CD14-positive monocyte (primary cell): ENCODE measurements at regions not wholly inside any gene's neighbourhood (a gene's known extent, or its start where the extent isn't known, plus 50 kb on each side); places are given as distances from the start of the nearest gene placed in this dataset.

Experiments
- DNase-seq, 3 donors: peaks; one replicate each; pipeline ENCODE4 v3.0.0-alpha.2; 2011 to 2022
- H2AFZ ChIP-seq: 2 replicates; pipeline ENCODE4 v1.6.0; 2012; ENCODE audit warnings: mild to moderate bottlenecking, low read depth, low read length, inconsistent platforms; ENCODE audit not compliant: insufficient read depth, poor library complexity, severe bottlenecking
- H3K27ac ChIP-seq, 2 donors: 1 replicate in 1 of 2; 2 replicates in 1 of 2; pipeline ENCODE4 v1.5.1; 2012 to 2013; ENCODE audit warnings: low read length in 2 of 2, control low read depth in 1 of 2, inconsistent platforms in 1 of 2, low read depth in 1 of 2, mild to moderate bottlenecking in 1 of 2
- H3K27me3 ChIP-seq, 2 donors: one replicate each; pipeline versions ENCODE4 v1.6.0 to v1.6.1; 2011 to 2013; ENCODE audit warnings: low read length in 2 of 2; ENCODE audit not compliant: control insufficient read depth in 2 of 2, insufficient read depth in 2 of 2
- H3K36me3 ChIP-seq, 2 donors: replicated peaks in 1 of 2; 1 replicate in 1 of 2; 2 replicates in 1 of 2; pipeline versions ENCODE4 v1.5.1 to v1.6.1; 2012 to 2013; ENCODE audit warnings: low read length in 2 of 2, control low read depth in 1 of 2, inconsistent platforms in 1 of 2, mild to moderate bottlenecking in 1 of 2; ENCODE audit not compliant: insufficient read depth in 2 of 2, control insufficient read depth in 1 of 2
- H3K4me1 ChIP-seq, 2 donors: 1 replicate in 1 of 2; 2 replicates in 1 of 2; pipeline versions ENCODE4 v1.5.1 to v1.6.1; 2012 to 2013; ENCODE audit warnings: low read length in 2 of 2, control low read depth in 1 of 2, inconsistent platforms in 1 of 2, mild to moderate bottlenecking in 1 of 2, moderate library complexity in 1 of 2; ENCODE audit not compliant: insufficient read depth in 2 of 2, control insufficient read depth in 1 of 2
- H3K4me2 ChIP-seq: replicated peaks from 2 replicates; pipeline ENCODE3; 2012; ENCODE audit warnings: low read length, moderate library complexity, mild to moderate bottlenecking; ENCODE audit not compliant: poor library complexity, severe bottlenecking; ENCODE audit errors: extremely low read depth
- H3K4me3 ChIP-seq, 3 experiments: fragments of 200-600 bp in 1 of 3; sonication (generic) in 1 of 3; replicated peaks in 1 of 3; 1 replicate in 2 of 3; 2 replicates in 1 of 3; pipeline ENCODE4 v1.5.1; 2011 to 2013; ENCODE audit warnings: low read length in 3 of 3, mild to moderate bottlenecking in 3 of 3, control low read depth in 2 of 3, low read depth in 2 of 3, inconsistent platforms in 1 of 3, moderate library complexity in 1 of 3
- H3K79me2 ChIP-seq: 2 replicates; pipeline ENCODE4 v1.6.0; 2012; ENCODE audit warnings: mild to moderate bottlenecking, control low read depth, inconsistent platforms, low read length, moderate library complexity; ENCODE audit not compliant: insufficient read depth
- H3K9ac ChIP-seq: 2 replicates; pipeline ENCODE4 v1.6.0; 2017; ENCODE audit warnings: low read length, mild to moderate bottlenecking; ENCODE audit not compliant: insufficient read depth, poor library complexity, severe bottlenecking
- H3K9me3 ChIP-seq, 2 donors: replicated peaks in 1 of 2; 1 replicate in 1 of 2; 2 replicates in 1 of 2; pipeline versions ENCODE4 v1.5.1 to v1.6.1; 2012 to 2013; ENCODE audit warnings: low read length in 2 of 2, control low read depth in 1 of 2; ENCODE audit not compliant: control insufficient read depth in 1 of 2, insufficient read depth in 1 of 2
- H4K20me1 ChIP-seq: 2 replicates; pipeline ENCODE4 v1.6.0; 2012; ENCODE audit warnings: mild to moderate bottlenecking, low read length, control low read depth, moderate library complexity; ENCODE audit not compliant: insufficient read depth
- H3K27ac Mint-ChIP-seq, 7 donors: one replicate each; pipeline ENCODE4 v1.8.0; 2020; ENCODE audit warnings: mild to moderate bottlenecking in 7 of 7, mixed read lengths in 7 of 7, moderate library complexity in 6 of 7, inconsistent platforms in 2 of 7
- H3K27me3 Mint-ChIP-seq, 3 donors: one replicate each; pipeline ENCODE4 v1.8.0; 2021 to 2022; ENCODE audit warnings: low read depth in 3 of 3, mild to moderate bottlenecking in 3 of 3, mixed read lengths in 3 of 3, moderate library complexity in 3 of 3, inconsistent platforms in 1 of 3
- H3K36me3 Mint-ChIP-seq, 2 donors: one replicate each; pipeline ENCODE4 v1.8.0; 2020; ENCODE audit warnings: mixed read lengths in 2 of 2, inconsistent platforms in 1 of 2, mild to moderate bottlenecking in 1 of 2
- H3K4me1 Mint-ChIP-seq: one replicate; pipeline ENCODE4 v1.8.0; 2020; ENCODE audit warnings: mild to moderate bottlenecking, mixed read lengths
- H3K4me3 Mint-ChIP-seq, 2 donors: one replicate each; pipeline ENCODE4 v1.8.0; 2020; ENCODE audit warnings: mild to moderate bottlenecking in 2 of 2, mixed read lengths in 2 of 2, moderate library complexity in 1 of 2
- H3K9me3 Mint-ChIP-seq, 7 donors: one replicate each; pipeline ENCODE4 v1.8.0; 2020 to 2022; ENCODE audit warnings: mixed read lengths in 7 of 7, mild to moderate bottlenecking in 6 of 7, moderate library complexity in 6 of 7, inconsistent platforms in 2 of 7
- CTCF ChIP-seq: fragments of 200-600 bp; IDR thresholded peaks from one replicate; pipeline ENCODE4 v1.8.0; 2022; ENCODE audit warnings: antibody characterized with exemption, mild to moderate bottlenecking
- WGBS: methylation state at CpG from one replicate; pipeline ENCODE4 v1.1.5; 2013; ENCODE audit warnings: missing lambda C conversion rate; ENCODE audit not compliant: insufficient coverage; 5-methylcytosine and 5-hydroxymethylcytosine counted together
- intact Hi-C, 2 donors: fragments of 100-400 bp; cut with micrococcal nuclease; formaldehyde crosslinking; loops; one replicate each; pipeline versions ENCODE4 v1.15.0 to v1.15.1; 2023

DNA sequence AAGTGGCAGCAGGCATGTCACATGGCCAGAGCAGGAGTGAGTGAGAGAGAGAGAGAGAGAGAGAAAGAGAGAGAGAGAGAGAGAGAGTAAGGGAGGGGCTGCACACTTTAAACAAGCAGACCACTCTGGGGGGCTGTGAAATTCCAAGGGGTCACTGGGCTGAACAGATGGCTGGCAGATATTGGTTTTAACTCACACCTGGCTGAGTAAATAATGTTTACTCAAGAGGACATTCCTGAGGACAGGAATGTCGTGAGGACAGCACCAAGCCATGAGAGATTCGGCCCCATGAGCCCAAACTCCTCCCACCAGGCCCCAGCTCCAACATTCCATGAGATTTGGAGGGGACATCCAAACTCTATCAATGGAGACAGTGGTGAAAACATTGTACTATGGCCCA, 269.7 kb downstream of the CBLN1 start:
- no peak for DNase-seq
- Histone ChIP-seq H3K27ac (no peak overlapping the region), H4K20me1 (no peaks in the 10 kb centered on the region), H3K27me3 (no peaks in the 10 kb centered on the region), H3K36me3 (no peaks in the 10 kb centered on the region), H3K9ac (no peak overlapping the region), H3K79me2 (no peaks in the 10 kb centered on the region), H3K4me3 (no peak overlapping the region), H3K4me2 (no peak overlapping the region), H2AFZ (no peak overlapping the region), H3K9me3 (no peaks in the 10 kb centered on the region), H3K4me1 (no peaks in the 10 kb centered on the region)
- H3K4me3 Mint-ChIP-seq = no peak overlapping the region
- H3K36me3 Mint-ChIP-seq = no peaks in the 10 kb centered on the region
- TF ChIP-seq CTCF = no peak
- no peaks in the 10 kb centered on the region for H3K4me1 Mint-ChIP-seq
- intact Hi-C loops = loop anchor here in 1 of 2 donors (10.0 kb wide), 1 partner anchor 63 kb away; no protein-coding TSS in a partner anchor
- H3K27me3 Mint-ChIP-seq = peaks cover 0 to 5% (median 4%) of the 10 kb centered on the region in 3 donors
- no peak overlapping the region for H3K27ac Mint-ChIP-seq
- H3K9me3 Mint-ChIP-seq = peaks cover 0 to 11% (median 0%) of the 10 kb centered on the region in 7 donors
- 20% methylated on average over 2 of the region's 2 CpGs for WGBS

DNA sequence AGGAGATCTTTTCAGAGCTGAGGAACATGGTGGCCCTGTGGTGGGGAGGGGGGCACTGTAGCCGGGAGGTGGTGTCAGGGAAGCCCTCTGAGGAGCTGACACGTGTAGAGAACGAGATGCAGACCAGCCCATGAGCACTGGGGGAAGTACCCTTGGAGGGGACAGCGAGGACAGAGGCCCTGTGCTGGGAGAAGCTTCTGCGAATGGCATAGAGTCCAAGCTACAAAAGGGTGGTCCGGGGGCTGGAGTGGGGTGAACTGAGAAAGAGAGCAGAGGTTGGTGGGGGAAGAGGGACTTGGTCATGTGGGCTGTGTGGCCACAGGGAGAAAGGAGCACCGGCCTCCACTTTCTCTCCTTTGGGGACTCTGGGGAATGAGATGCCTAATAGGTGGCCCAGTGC, 270.8 kb downstream of the CBLN1 start:
- H3K27me3 Mint-ChIP-seq = peaks cover 0 to 5% (median 4%) of the 10 kb centered on the region in 3 donors
- no peaks in the 10 kb centered on the region for H3K4me1 Mint-ChIP-seq
- H3K36me3 Mint-ChIP-seq = no peaks in the 10 kb centered on the region
- intact Hi-C loops = loop anchor here in 1 of 2 donors (10.0 kb wide), 1 partner anchor 64 kb away; no protein-coding TSS in a partner anchor
- no peak for DNase-seq
- Histone ChIP-seq H2AFZ (no peak overlapping the region), H3K27ac (no peak overlapping the region), H4K20me1 (no peaks in the 10 kb centered on the region), H3K9ac (no peak overlapping the region), H3K27me3 (no peaks in the 10 kb centered on the region), H3K79me2 (no peaks in the 10 kb centered on the region), H3K9me3 (no peaks in the 10 kb centered on the region), H3K4me2 (no peak overlapping the region), H3K4me1 (no peaks in the 10 kb centered on the region), H3K36me3 (no peaks in the 10 kb centered on the region), H3K4me3 (no peak overlapping the region)
- no peak overlapping the region for H3K4me3 Mint-ChIP-seq
- peaks cover 0 to 11% (median 0%) of the 10 kb centered on the region in 7 donors for H3K9me3 Mint-ChIP-seq
- H3K27ac Mint-ChIP-seq = no peak overlapping the region
- TF ChIP-seq CTCF = no peak
- WGBS = 76% methylated on average over 7 of the region's 7 CpGs
